Lung microvascular endothelial cell (primary cell): ENCODE measurements at regions not wholly inside any gene's neighbourhood (a gene's known extent, or its start where the extent isn't known, plus 50 kb on each side); places are given as distances from the start of the nearest gene placed in this dataset.

Source experiments
- DNase-seq, 2 donors: peaks; one replicate each; pipeline versions ENCODE4 v3.0.0 to v3.0.0-alpha.2; 2010; ENCODE audit warnings: low read depth in 2 of 2

- no peak for DNase-seq
Observed at GRCh38 chr14:44297437-44297836, 209.6 kb downstream of the FSCB start.

- no peak for DNase-seq
Observed at GRCh38 chr14:44291366-44291915, 215.6 kb downstream of the FSCB start.

- DNase-seq = no peak
Observed at GRCh38 chr14:44287858-44288257, 219.2 kb downstream of the FSCB start.

GRCh38 chr14:44286201-44286600 is 220.9 kb downstream of the FSCB start:
- DNase-seq = no peak

GRCh38 chr14:44283836-44284235 is 223.2 kb downstream of the FSCB start:
- DNase-seq = no peak

GRCh38 chr14:44279357-44279756 is 227.7 kb downstream of the FSCB start:
- DNase-seq = no peak

GRCh38 chr14:44271637-44272036 is 235.4 kb downstream of the FSCB start:
- no peak for DNase-seq

- DNase-seq = no peak
Observed at GRCh38 chr14:44271006-44271405, 236.1 kb downstream of the FSCB start.

- no peak for DNase-seq
Observed at GRCh38 chr14:44265246-44265645, 241.8 kb downstream of the FSCB start.

- no peak for DNase-seq
Observed at GRCh38 chr14:44215660-44216059, 291.4 kb downstream of the FSCB start.

- no peak for DNase-seq
Observed at GRCh38 chr14:44211718-44212117, 295.4 kb downstream of the FSCB start.

- DNase-seq = no peak
Observed at GRCh38 chr14:44204061-44204835, 302.8 kb downstream of the FSCB start.

GRCh38 chr14:44180975-44181374 is 326.1 kb downstream of the FSCB start:
- no peak for DNase-seq

- no peak for DNase-seq
Observed at GRCh38 chr14:44170556-44170955, 336.5 kb downstream of the FSCB start.

GRCh38 chr14:44170101-44170500 is 337.0 kb downstream of the FSCB start:
- DNase-seq = no peak

- no peak for DNase-seq
Observed at GRCh38 chr14:44168566-44168965, 338.5 kb downstream of the FSCB start.

GRCh38 chr14:44166611-44167010 is 340.5 kb downstream of the FSCB start:
- DNase-seq = no peak

- no peak for DNase-seq
Observed at GRCh38 chr14:44165936-44166335, 341.1 kb downstream of the FSCB start.

- DNase-seq = no peak
Observed at GRCh38 chr14:44165286-44165685, 341.8 kb downstream of the FSCB start.

- no peak for DNase-seq
Observed at GRCh38 chr14:44163946-44164345, 343.1 kb downstream of the FSCB start.

GRCh38 chr14:44162197-44162596 is 344.9 kb downstream of the FSCB start:
- DNase-seq = no peak

- no peak for DNase-seq
Observed at GRCh38 chr14:44154874-44155273, 352.2 kb downstream of the FSCB start.

GRCh38 chr14:44154446-44154845 is 352.6 kb downstream of the FSCB start:
- no peak for DNase-seq
